HG03159 (cell line): ENCODE measurements at regions not wholly inside any gene's neighbourhood (a gene's known extent, or its start where the extent isn't known, plus 50 kb on each side); places are given as distances from the start of the nearest gene placed in this dataset.
"Not testable (repeated sequence)": the region's sequence is repeated elsewhere in the genome, so short reads cannot be mapped to it uniquely, and the experiment has no call there.

ENCODE experiments used
- ATAC-seq: cut with Tn5 transposase; IDR thresholded peaks from one replicate; pipeline ENCODE4 v1.9.1; 2021; ENCODE audit warnings: mild to moderate bottlenecking, moderate library complexity; ENCODE audit not compliant: unreplicated experiment

DNA sequence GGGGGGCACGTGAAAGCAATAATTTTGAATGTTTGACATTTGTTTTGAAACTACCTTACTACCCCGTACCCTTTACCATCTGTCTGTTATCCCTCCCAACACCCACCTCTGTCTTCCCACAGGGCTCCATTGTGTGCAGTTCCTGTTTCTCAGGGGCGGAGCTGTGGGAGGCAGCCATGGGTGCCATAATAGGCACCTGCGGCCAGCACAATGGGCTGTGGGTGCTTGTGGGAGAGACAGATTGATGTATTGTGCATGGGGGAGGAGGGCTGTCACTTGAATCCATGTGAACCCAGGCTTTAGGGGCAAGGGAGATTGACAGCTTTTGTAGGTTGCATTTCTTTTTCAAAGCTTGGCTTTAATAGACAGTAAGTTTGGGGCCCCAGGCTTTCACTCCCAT lies 122.6 kb upstream of the CXorf66 start:
- ATAC-seq: no peak

DNA sequence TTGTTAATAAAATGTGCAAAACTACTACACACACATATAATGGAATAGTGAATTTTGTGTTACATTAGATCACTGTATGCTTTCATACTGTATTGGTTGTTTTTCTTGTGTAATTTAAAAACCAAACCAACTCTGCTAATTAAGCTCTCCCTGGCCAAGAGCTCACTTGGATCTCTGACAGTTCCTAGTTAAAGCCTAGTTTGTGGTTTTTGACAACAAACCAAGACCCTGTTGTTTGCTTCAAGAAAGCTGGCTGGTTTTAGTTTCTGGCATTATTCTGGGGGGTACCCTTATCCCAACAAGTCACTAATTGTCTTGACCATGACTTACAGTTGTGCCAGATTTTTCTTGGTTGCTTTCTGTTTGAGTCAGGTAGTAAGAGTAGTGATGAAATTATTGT lies 121.4 kb upstream of the CXorf66 start:
- no peak for ATAC-seq

DNA sequence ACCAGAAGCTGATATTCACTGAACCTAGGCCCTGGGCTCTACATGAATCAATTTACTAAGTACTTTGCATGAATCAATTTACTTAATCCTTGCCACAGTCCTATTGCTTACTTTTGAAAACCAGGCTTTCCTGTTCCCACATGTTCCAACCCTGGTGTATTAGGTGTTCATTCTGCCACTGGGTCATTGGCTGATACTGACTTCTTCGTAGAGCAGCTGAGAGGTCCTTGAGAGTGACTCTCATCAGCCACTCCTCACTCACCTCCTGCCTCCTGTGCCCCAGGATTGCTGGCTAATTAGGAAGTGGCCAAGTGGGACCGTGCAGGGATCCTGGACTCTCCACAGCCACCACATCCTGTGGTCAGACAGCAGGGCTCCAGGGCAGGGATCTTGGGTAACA lies 109.5 kb upstream of the CXorf66 start:
- not testable (repeated sequence) for ATAC-seq

DNA sequence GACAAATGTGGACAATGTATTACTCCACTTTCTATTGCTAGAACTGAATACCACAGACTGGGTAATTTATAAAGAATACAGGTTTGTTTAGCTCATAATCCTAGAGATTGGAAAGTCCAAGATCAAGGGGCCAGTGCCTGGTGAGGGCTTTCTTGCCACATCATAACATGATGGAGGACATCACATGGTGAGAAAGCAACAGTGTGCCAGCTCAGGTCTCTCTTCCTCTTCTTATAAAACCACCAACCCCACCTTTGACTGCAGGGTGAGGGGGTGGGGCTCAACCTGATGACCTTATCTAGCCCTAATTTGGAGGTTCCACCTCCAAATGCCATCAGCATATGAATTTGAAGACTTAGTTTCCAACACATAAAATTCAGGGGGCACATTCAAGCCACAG lies 105.7 kb upstream of the CXorf66 start:
- ATAC-seq: no peak

DNA sequence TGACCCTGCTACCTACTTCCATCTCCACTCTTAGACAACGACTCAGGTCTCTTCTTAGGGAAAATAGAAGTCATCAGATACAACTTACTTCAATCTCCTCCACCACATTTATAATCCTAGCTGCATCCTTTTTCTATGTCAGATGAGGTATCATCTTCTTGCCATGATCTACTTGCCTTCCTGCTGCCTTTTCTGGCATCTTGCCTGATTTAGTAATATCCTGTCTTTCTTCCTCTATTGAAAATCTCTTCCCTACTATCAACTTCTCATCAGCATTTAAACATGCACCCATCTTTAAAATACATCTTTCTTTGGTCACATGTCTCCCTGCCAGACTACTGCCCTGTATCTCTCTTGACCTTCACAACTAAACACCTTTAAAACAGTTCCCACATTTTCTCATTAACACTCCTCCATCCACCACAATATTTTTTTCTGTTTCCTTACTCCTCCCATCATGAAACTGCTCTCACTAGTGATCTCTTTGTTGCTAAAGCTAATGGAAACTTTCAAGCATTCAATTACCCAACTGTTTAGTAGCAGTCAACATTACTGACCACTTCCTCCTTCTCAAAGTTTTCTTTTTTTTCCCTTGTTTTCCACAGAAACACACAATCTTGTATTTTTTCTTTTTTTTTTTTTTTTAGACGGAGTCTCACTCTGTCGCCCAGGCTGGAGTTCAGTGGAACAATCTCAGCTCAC lies 100.8 kb upstream of the CXorf66 start:
- ATAC-seq: no peak

DNA sequence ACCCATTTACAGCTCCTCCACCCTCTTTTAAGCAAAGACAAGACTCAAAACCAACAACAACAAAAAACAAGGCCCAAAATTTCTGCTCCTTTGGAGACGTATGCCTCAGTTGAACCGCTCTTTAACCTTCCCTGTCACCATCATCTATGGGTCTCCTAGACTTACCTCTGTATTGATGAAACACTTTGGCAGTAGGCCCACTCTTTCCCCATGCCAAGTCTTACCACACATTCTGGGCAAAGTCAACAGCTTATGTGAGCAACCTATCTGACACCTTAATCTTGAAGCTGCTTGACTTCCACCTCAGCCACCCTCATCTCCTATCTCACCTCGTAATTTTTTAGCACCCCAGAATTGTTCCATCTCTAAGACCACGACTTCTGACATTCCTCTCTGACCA lies 99.7 kb upstream of the CXorf66 start:
- no peak for ATAC-seq

DNA sequence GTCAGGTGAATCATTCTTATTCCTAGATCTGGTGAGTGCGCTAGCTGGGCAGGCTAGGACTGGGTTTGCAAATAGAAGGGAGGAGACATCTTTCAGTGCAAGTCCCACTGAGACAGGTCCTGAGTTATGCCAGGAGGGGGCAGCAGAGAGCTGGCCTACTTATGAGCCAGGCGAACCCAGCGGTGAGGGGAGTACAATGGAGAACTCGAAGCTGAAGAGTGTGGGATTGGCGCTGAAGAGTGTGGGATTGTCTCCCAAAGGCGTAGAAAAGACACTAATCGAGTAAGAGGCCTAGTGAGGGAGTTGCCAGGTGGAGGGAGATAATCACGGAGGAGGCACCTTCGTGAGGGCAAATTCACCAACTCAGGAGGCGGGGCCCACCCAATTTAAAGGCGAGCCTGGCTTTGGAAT lies 91.7 kb upstream of the CXorf66 start:
- ATAC-seq: peak; percentile 98

DNA sequence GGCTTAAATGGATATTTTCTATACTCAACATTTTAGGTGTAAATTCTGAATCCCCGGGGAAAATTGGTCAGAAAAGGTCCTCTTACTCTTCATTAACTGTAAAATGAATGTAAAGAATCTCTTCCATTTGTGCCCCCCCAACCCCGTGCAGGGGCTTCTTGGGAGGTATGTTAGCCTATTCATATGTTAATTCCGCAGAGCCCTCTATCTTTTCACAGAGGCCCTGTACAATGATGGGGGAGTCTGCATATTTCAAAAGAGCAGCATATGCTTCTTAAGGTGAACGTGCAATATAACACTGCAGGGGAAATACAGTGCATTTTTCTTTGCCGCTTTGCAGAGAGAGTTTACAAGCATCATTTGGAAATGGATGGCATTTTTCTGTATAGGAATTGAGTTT lies 88.5 kb upstream of the CXorf66 start:
- no peak for ATAC-seq

DNA sequence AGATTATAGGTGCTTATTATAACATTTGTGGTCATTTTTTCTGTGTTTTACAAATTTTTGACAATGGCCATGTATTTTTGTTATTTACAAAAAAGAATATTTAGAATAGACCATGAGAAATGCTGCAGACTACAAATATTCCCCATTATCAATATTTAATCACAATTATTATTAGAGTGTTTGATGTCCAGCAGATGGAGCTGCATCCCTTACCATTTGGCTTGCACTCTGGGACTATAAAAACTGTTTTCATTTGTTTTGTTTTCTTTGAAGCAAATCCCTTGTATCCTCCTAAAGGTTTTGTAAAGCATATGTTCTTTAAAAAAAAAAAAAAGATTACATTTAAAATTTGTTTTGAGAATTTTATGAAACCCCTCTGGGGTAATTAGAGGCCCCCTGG lies 85.6 kb upstream of the CXorf66 start:
- no peak for ATAC-seq

DNA sequence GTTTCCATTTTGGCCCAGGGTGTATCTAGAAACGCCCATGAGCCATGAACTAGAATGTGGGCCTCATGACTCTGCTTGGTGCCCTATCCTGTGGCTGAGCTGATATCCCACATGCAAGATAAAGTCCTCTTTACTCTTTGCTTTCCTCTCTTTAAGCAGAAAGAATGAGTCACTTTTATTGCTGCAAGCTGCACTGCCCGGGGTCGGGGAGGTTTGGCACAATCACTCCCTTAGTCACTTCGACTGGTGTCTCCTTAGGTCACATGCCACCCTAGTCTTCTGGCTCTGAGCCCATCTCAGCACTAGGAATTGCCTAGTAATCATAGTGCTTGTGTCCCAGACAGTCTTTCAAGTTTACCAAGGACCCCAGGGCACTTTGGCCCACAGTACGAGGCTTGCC lies 75.1 kb upstream of the CXorf66 start:
- ATAC-seq: no peak

DNA sequence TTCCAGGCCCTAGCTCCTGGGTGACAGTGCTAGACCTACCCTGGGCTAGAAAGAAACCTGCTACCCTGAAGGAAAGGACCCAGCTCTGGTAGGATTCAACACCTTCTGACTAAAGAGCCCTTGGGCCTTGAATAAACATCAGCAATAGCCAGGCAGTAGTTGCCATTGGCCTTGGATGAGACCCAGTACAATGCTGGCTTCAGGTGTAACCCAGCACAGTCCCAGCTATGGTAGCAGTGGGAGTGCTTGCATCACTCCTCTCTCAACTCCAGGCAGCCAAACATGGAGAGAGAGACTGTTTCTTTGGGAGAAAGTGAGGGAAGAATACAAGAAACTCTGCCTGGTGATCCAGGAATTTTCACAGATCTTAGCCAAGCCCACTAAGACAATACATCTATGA lies 73.5 kb upstream of the CXorf66 start:
- ATAC-seq: no peak

DNA sequence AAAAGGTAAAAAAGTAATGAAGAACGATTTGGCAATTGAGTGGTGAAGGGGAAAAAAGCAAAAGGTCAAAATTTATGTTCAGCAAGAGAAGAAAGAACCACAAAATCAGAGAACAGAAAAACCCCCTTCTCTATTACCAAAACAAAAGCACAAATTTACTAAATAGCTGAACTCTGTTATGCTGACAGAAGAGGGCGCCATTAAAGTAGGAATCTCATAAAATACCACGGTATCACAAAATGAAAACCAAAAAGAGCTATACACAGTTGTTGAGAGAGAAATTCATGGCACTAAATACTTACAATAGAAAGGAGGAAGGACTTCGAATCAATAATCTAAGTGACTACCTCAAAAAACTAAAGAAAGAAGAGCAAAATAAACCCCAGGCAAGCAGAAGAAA lies 69.6 kb upstream of the CXorf66 start:
- ATAC-seq: no peak

DNA sequence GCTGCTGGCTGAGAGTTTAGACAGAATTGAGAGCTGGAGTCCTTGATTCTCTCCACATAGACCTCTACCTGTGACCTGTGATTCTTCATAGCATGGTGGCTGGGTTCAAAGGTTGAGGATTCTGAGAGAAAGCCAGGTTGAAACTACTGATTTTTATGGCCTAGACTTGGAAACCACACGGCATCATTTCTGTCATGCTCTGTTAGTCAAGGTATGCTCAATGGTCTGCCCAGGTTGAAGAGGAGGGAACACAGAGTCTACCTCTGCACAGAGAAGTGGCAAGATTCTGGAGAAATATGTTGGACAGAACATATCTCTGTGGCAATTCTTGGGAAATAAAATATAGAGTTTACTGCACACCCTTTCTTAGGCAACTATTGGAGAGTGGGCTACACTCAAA lies 57.2 kb upstream of the CXorf66 start:
- ATAC-seq: no peak

DNA sequence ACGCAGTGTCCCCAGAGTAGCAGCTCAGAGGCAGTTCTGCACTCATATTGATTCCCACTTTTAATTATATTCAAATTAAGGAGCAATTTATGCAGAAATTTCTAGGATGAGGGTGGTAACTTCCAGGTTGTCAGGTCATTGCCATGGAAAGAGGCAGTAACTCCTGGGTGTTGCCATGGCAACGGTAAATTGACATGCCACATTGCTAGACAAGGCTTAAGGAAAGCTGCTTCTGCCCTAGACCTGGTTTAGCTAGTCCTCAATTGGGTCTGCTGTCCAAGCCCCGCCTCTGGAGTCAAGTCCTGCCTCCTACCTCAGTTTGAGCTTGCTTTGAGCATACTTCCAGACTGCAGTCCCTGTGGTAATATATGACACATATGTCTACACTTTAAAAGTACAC lies 53.8 kb upstream of the CXorf66 start:
- ATAC-seq: not testable (repeated sequence)
